ACC112 (cell line): ENCODE measurements at regions not wholly inside any gene's neighbourhood (a gene's known extent, or its start where the extent isn't known, plus 50 kb on each side); places are given as distances from the start of the nearest gene placed in this dataset.

Source experiments
- H2AFZ ChIP-seq: fragments of 200-600 bp; sonication (generic); one replicate; pipeline ENCODE4 v1.6.0; 2017; ENCODE audit warnings: antibody characterized with exemption, low read length; ENCODE audit not compliant: unreplicated experiment
- H3K27ac ChIP-seq: fragments of 200-600 bp; sonication (generic); 2 replicates; pipeline ENCODE4 v1.5.1; 2014; ENCODE audit warnings: low read depth, mild to moderate bottlenecking, antibody characterized with exemption, low read length, moderate library complexity
- H3K27me3 ChIP-seq: fragments of 200-600 bp; sonication (generic); 2 replicates; pipeline ENCODE4 v1.6.1; 2014; ENCODE audit warnings: mild to moderate bottlenecking, antibody characterized with exemption, low read length, moderate library complexity, mixed read lengths; ENCODE audit not compliant: insufficient read depth
- H3K36me3 ChIP-seq: fragments of 200-600 bp; sonication (generic); 2 replicates; pipeline ENCODE4 v1.6.1; 2016; ENCODE audit warnings: mild to moderate bottlenecking, antibody characterized with exemption, low read length, moderate library complexity, mixed read lengths; ENCODE audit not compliant: insufficient read depth
- H3K4me1 ChIP-seq: fragments of 200-600 bp; sonication (generic); one replicate; pipeline ENCODE4 v1.6.1; 2016; ENCODE audit warnings: low read length, mixed read lengths; ENCODE audit not compliant: insufficient read depth, unreplicated experiment, control insufficient read depth
- H3K4me3 ChIP-seq: fragments of 200-600 bp; sonication (generic); 2 replicates; pipeline ENCODE4 v1.5.1; 2014; ENCODE audit warnings: mild to moderate bottlenecking, low read depth, low read length
- H3K79me2 ChIP-seq: fragments of 200-600 bp; sonication (generic); one replicate; pipeline ENCODE4 v1.6.0; 2016; ENCODE audit warnings: low read length; ENCODE audit not compliant: control insufficient read depth, unreplicated experiment, insufficient read depth

GRCh38 chr21:38591218-38591537, 92.9 kb upstream of the ERG start:
- no peak overlapping the region for H3K4me3 ChIP-seq
- H3K27me3 ChIP-seq: peaks cover 94% of the 10 kb centered on the region
- no peak overlapping the region for H3K27ac ChIP-seq
- H3K79me2 ChIP-seq: no peaks in the 10 kb centered on the region
- H3K36me3 ChIP-seq: no peaks in the 10 kb centered on the region
- H3K4me1 ChIP-seq: no peaks in the 10 kb centered on the region
- H2AFZ ChIP-seq: no peak overlapping the region

- H3K27ac ChIP-seq: no peak overlapping the region
- H2AFZ ChIP-seq: no peak overlapping the region
- H3K4me3 ChIP-seq: no peak overlapping the region
- H3K4me1 ChIP-seq: no peaks in the 10 kb centered on the region
- no peaks in the 10 kb centered on the region for H3K36me3 ChIP-seq
- peaks cover 89% of the 10 kb centered on the region for H3K27me3 ChIP-seq
- no peaks in the 10 kb centered on the region for H3K79me2 ChIP-seq
Observed at GRCh38 chr21:38596264-38597042, 98.2 kb upstream of the ERG start.

GRCh38 chr21:38597421-38597820, 99.1 kb upstream of the ERG start:
- H3K27ac ChIP-seq: no peak overlapping the region
- no peak overlapping the region for H2AFZ ChIP-seq
- no peaks in the 10 kb centered on the region for H3K4me1 ChIP-seq
- no peaks in the 10 kb centered on the region for H3K79me2 ChIP-seq
- H3K27me3 ChIP-seq: peaks cover 85% of the 10 kb centered on the region
- no peak overlapping the region for H3K4me3 ChIP-seq
- no peaks in the 10 kb centered on the region for H3K36me3 ChIP-seq

- Histone ChIP-seq H3K27ac (no peak overlapping the region), H3K36me3 (no peaks in the 10 kb centered on the region), H3K4me3 (no peak overlapping the region), H3K4me1 (no peaks in the 10 kb centered on the region), H3K27me3 (peaks cover 82% of the 10 kb centered on the region), H3K79me2 (no peaks in the 10 kb centered on the region), H2AFZ (no peak overlapping the region)
Observed at GRCh38 chr21:38598413-38598812, 100.1 kb upstream of the ERG start.

GRCh38 chr21:38599381-38599975, 101.2 kb upstream of the ERG start:
- no peak overlapping the region for H3K4me3 ChIP-seq
- H3K4me1 ChIP-seq: no peaks in the 10 kb centered on the region
- peaks cover 73% of the 10 kb centered on the region for H3K27me3 ChIP-seq
- H3K36me3 ChIP-seq: no peaks in the 10 kb centered on the region
- H3K79me2 ChIP-seq: no peaks in the 10 kb centered on the region
- no peak overlapping the region for H2AFZ ChIP-seq
- no peak overlapping the region for H3K27ac ChIP-seq

- peaks cover 73% of the 10 kb centered on the region for H3K27me3 ChIP-seq
- no peaks in the 10 kb centered on the region for H3K79me2 ChIP-seq
Observed at GRCh38 chr21:38600106-38600505, 101.8 kb upstream of the ERG start.

GRCh38 chr21:38605236-38605635, 107.0 kb upstream of the ERG start:
- no peak overlapping the region for H3K4me3 ChIP-seq
- no peak overlapping the region for H3K27ac ChIP-seq
- peaks cover 79% of the 10 kb centered on the region for H3K27me3 ChIP-seq
- no peaks in the 10 kb centered on the region for H3K79me2 ChIP-seq
- H3K4me1 ChIP-seq: no peaks in the 10 kb centered on the region
- H2AFZ ChIP-seq: no peak overlapping the region
- H3K36me3 ChIP-seq: no peaks in the 10 kb centered on the region

More at GRCh38 chr21:38600106-38600505, 101.8 kb upstream of the ERG start:
- Histone ChIP-seq H3K4me1 (no peaks in the 10 kb centered on the region), H3K27ac (no peak overlapping the region), H3K4me3 (no peak overlapping the region), H3K36me3 (no peaks in the 10 kb centered on the region), H2AFZ (no peak overlapping the region)

- no peaks in the 10 kb centered on the region for H3K79me2 ChIP-seq
- no peaks in the 10 kb centered on the region for H3K4me1 ChIP-seq
- H2AFZ ChIP-seq: no peak overlapping the region
- H3K4me3 ChIP-seq: no peak overlapping the region
- H3K36me3 ChIP-seq: no peaks in the 10 kb centered on the region
- H3K27me3 ChIP-seq: peaks cover 86% of the 10 kb centered on the region
- H3K27ac ChIP-seq: no peak overlapping the region
Observed at GRCh38 chr21:38609580-38609979, 111.3 kb upstream of the ERG start.

GRCh38 chr21:38610623-38611251, 112.5 kb upstream of the ERG start:
- Histone ChIP-seq H3K27me3 (peaks cover 86% of the 10 kb centered on the region), H3K36me3 (no peaks in the 10 kb centered on the region)

GRCh38 chr21:38611277-38611676, 113.0 kb upstream of the ERG start:
- Histone ChIP-seq H3K27me3 (peaks cover 86% of the 10 kb centered on the region), H2AFZ (no peak overlapping the region), H3K4me3 (no peak overlapping the region), H3K27ac (no peak overlapping the region), H3K79me2 (no peaks in the 10 kb centered on the region), H3K36me3 (no peaks in the 10 kb centered on the region), H3K4me1 (no peaks in the 10 kb centered on the region)

More at GRCh38 chr21:38610623-38611251, 112.5 kb upstream of the ERG start:
- H3K4me3 ChIP-seq: no peak overlapping the region
- no peaks in the 10 kb centered on the region for H3K4me1 ChIP-seq
- H3K27ac ChIP-seq: no peak overlapping the region
- H2AFZ ChIP-seq: no peak overlapping the region
- H3K79me2 ChIP-seq: no peaks in the 10 kb centered on the region

GRCh38 chr21:38613686-38614085, 115.4 kb upstream of the ERG start:
- no peak overlapping the region for H3K27ac ChIP-seq
- no peak overlapping the region for H2AFZ ChIP-seq
- H3K4me3 ChIP-seq: no peak overlapping the region
- H3K27me3 ChIP-seq: peaks cover 90% of the 10 kb centered on the region
- H3K4me1 ChIP-seq: no peaks in the 10 kb centered on the region
- H3K79me2 ChIP-seq: no peaks in the 10 kb centered on the region
- H3K36me3 ChIP-seq: no peaks in the 10 kb centered on the region
